ENCODE measurements at regions not wholly inside any gene's neighbourhood (a gene's known extent, or its start where the extent isn't known, plus 50 kb on each side); places are given as distances from the start of the nearest gene placed in this dataset.

DNA sequence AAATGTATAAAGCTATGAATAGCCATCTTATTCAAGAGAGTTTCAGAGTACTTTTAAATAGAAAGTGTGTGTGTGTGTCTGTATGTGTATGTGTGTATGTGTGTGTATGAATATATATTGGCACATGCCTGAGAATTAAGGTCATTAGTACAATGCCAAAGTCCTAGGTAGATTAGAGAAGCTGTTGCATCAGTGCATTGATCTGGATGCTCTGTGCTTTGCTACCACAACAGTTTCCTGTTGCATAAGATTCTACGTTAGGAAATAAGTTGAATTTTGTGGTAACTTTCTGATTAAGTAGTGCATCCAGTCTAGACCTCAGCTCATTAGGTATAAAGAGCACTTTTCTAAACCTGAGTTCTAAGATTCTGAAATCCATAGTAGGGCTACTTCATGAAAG is 1102.8 kb upstream of the KLHL29 start:
- no peak for DNase-seq

DNA sequence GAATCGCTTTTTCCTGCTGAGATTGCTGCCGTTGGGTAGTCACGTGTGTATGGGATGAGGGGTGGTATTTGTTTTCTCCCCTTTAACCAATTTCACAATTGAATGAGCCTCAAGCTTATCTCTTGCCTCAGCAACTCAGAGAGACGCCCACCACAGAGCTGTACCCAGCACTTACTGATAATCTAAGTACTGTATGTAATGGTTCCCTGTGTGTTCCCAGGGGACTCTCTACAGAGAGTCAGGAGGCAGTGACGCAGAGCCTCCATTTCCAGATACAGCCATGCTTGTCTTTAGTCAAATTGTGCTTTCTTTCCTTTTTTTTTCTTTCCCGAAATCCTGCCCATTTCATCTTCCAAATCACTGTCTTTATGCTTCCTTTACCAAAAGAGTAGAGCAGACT is 1102.1 kb upstream of the KLHL29 start:
- DNase-seq, result no peak

DNA sequence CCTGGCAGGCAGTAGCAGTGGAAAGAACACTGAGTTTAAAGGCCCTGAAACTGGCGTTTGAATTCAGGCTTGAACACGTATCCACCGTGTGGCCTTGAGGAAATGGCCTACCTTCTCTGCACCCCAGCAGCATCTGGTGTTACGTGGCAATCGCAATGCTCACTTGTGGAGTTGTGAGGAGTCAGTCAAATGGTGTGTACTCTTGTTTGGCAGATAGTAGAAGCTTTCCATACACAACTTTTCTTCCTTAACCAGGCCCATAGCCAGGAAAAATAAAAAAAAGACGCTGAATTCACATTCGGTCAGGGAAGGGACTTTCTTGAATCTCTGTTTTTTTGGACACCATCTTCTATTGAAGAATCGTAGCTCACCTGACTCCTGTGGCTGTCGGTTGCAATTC is 1101.5 kb upstream of the KLHL29 start:
- DNase-seq, result no peak

DNA sequence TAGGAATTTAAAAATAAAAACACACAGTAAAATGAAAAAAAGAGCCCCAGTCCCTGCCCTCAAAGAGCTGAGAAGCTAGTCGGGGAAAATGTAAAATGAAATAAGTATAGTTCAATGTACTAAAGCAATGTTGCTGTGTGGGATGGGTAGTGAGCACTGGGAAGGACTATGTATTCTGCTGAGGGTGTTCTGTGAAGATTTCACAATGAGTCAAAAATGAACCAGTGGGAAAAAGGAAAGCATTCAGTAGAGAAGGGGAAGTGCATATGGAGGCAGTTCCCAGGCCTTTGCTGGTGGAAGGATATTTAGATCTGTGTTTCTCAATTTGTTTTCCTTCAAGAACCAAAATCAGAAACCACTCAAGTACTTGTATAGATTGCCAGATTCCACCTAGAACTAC is 1094.7 kb upstream of the KLHL29 start:
- DNase-seq, result no peak

DNA sequence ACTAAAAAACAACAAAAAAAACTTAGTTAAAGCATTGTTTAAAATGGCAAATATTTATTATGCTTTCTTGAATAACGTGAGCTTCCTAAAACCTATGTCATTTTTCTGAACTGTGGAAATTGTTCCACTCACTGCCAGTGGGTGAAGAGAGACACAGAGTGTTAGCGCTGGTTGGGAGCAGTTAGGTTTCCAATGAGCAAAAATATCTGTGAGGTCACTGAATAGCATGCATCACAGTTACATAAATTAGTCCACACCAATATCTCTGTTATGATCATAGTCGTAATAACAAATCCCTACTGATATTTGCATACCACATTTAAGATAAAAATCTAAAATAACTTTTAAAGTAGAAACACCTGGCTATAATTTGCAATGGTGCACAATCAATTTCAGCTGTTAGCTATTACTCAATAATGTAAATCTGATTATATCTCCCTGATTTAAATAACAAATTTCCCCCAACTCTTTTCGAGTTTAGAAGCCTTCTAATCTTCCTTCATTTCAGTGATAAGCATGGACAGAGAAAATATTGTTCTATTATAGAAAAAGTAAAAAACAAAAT is 1094.0 kb upstream of the KLHL29 start:
- no peak for DNase-seq

DNA sequence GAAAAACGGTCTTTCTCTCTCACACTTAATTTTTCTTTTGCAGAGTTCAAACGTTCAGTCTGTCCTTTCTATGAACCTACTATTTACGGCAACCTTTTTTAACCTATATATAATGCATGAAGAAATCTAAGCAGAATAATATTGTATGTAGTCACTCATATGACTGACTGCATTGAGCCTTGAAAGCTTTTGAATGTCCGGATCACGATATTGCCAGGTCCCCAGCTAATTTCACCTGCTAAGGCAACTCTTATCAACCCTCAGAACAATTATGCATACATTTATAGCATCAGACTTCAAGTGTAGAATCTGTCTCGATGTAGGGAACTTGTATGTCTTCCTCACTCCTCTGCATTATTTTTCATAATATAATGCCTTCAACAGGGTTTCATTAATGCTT is 1083.8 kb upstream of the KLHL29 start:
- no peak for DNase-seq

DNA sequence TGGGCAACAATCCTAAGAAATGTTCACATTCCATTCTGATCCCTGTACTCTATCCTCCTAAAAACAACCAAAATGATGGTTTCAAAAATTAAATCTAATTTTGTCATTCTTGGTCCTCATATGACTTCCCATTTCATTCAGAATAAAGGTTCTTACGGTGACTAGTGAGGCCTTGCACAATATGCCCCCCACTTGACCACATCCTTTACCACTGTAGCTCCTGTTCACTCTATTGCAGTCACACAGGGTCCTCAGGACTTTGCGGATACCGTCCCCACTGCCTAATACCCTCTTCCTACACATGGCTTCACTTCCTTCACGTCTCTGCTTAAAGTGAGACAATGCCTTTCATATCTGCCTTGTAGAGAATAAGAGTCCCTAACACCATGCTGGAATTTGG is 1058.7 kb upstream of the KLHL29 start:
- no peak for DNase-seq

DNA sequence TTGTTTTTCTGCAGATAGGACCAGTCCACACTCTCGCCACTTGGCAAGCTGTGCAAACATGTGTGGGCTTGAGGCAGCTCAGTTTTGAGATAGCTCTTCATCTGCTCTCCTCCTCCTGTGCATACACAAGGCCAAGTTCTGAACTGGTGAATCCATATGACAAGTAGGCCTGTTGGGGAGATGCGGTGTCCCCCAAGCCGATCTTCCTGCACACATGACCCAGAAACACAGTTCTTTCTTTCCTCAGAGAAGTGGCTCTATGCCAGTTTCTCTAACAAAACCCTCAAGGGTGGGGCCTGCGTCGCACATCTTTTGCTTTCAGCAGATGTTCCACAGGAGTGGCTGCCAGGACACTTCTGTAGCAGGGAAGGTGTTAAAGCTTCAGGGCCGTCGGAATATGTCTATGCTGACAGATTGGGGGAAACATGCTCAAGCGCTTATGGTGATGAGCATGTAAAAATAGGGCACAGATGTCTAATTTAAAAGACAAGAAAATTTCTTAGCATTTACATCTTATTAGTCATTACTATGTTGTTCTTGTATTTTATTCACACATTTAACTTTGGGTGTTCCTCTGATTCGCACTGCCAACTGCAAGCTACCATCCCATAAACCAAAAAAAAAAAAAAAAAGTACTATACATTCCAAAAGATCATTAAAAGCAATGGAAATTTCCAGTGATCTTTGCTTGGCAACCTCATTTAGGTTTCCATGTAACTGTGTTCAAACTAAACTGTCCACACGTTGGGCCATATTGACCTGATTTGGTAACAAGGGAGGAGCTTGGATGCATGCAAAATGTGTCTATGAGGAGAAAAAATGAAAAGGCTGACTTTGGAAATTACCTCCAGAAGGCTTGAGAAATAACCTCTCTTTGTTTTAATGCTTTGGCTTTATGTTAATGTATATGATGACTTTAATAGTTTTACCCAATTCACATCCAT is 1055.5 kb upstream of the KLHL29 start:
- DNase-seq, result no peak

DNA sequence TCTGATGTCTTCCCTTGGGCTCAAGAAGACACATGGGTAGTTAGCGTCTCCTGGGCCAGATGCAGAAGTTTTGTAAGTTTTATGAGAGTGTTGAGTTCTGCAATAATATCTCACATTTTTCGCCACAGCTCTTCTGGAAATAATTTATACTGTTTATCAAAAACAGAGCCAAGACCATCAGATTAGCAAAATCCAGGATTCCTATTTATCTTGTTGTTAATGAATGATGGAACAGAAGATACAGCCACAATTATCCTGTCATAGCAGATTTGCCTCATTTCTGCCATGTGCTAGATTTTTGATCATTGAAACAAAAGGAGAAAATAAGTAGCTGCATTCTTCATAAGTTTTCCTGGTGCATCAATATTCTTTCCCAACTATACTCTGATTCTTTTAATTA is 1048.6 kb upstream of the KLHL29 start:
- no peak for DNase-seq

DNA sequence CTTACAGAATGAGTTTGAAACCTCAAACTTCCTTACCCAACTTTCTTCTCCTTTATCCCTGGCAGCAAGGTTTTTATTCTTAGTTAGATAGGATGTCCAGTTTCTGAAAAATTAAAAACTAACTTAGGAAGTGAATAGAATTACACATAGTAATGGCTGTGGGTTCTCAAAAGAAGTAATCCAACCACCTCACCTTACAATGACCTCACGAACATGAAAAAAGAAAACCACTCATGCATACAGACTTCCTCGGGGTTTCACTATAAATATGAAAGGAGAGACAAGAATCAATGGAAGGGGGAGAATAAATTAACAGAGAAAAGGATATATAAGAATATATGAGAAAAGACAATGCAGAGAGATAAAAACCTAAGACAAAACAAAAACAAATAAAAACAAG is 1044.3 kb upstream of the KLHL29 start:
- no peak for DNase-seq

DNA sequence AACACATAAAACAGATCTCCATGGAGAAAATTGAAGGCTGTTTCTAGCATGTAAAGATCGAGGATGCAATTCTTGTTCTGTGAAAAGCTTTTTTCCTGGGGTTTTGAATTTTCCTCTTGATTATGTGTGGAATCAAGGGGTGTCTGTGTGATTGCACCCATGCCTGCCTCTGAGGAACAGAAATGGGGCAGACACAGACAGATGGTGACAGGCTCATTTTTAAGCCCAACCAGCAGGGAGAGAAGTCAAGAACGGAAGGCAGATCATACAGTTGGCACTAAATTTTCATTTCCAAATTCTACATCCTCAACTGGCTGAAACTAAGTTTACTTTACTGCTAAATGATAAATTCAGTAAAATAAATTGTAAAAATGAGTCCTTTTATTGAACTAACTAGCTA is 1037.7 kb upstream of the KLHL29 start:
- no peak for DNase-seq

DNA sequence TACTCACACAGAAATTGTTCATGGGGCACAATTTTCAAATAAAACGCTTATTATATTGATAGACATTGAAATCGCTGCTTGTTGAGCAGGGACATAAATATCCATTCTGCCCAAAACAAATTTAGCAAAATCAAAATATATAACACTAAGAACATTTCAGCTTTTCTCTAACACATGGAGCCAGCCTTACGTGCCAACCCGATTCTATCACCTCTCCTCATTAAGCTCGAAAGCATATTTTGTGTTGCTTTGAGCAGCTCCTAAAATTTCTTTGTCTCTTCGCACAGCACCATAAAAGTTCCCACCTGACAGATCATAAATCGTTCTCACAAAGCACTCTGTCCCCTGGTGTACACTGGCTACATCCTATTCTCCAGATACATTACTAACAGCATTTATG is 1034.4 kb upstream of the KLHL29 start:
- no peak for DNase-seq

DNA sequence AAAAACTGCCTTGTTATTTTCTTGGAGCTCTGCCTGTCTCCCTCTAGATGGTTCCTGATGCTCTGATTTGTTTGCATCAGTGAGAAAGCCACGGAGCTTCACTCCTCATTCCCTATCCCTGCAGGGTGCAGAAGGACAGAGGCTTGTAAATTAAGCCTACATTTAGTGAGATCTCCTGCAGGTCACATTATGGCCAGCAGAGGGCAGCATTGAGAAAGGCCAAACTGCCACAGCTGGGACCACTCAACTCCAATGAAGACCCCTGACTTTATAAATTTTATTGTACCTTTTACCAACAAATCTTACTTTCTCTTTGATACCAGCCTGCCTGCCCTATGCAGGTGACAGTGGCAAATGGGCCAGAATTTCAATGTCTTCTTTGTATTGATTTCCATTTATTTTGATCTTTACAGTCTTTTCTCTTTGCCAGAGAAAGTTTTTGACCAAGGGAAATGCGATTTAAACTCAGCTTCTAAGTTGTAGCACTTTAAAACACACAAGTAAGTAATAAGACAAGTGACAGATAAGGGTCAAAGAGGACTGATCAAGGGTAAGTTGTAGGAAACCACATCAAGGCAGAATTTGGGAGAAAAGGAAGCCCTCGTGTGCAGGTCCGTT is 1029.1 kb upstream of the KLHL29 start:
- DNase-seq, result peak; percentile 6

DNA sequence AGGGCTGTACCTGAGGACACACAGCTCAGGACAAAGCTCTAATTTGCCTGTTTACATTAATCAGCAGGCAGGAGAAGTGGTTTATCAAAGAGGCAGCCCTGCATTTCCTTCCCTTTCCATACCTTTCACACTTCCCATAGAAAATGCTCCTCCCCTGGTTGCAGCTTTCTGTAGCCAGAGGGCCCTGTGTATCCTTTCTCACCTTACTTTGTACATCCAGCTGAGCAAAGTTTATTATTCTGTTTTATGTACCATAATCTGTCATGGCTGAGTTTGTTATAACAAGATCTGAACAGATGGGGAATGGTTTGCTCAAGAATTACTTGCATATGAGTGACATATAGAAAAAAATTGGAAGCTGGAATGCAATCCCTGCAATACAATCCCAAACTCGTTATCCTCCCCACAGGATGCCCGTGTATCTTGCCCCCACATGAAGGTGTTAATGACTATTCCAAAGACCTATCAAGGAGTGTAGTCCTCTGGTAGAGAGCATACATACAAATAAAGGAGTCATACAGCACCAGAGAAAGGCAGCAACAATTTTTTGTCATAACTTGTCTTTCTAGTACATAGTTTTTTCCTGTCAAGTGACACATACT is 1025.8 kb upstream of the KLHL29 start:
- no peak for DNase-seq

DNA sequence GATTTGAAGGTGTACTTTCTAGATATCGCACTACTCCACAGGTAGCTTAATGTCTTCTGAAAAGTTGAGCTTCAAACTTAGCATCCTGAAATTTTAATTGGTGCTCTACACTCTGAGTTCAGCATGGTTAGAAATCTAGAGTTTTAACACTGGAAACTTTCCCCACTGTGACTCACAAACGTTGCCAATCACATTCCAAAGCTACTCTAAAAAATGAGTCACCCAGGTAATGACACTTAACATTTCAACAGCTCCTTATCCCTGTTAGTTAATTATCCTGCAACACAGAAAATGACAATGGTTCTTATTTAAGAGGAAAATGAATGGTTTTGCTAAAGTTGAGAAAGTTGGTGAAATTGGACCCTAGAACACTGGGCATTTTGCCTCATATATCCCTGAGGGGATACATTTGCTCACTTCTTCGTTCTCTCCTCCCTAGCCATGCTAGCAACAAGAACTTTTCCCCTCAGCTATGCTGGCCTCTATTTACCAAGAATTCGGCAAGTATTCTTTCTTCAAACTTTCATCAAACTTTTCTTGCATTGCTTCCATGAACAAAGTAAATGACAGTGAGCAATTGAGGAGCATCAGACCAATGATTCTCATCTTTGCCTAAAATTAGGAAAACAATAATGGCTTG is 1024.1 kb upstream of the KLHL29 start:
- DNase-seq, result no peak

DNA sequence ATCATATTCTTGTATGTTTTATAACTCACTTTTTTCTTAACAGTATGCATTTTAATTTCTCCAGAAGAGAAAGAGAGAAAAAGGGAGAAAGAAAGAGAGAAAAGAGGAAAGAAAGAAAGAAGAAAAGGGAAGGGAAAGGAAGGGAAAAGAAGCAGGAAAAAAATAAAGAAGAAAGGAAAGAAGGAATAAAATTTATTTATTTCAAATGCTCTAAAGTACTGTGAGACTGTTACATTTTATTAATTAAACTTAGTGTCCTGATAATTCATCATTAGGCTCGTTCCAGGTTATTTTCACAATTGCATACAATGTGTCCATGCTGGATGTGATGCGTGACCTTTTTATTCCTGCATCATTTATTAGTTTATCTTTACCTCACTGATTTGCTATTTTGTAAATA is 1023.4 kb upstream of the KLHL29 start:
- no peak for DNase-seq

DNA sequence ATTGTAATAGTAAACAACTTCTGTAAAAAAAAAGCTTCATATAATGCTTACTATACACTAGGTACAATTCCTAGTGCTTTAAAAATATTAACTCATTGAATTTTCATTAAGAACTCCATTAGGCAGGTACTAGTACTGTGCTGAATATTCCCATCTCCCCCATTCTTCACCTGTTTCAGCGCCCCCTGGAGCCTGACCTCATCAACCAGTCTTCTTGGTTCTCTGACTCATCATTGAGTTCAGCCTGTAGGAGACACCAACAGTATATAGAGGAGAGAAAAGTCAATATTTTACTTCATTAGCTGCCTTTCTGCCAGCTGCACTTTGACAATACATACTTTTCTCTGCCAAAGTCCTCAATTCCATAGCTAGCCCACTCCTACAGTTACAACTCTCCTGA is 1009.9 kb upstream of the KLHL29 start:
- no peak for DNase-seq

DNA sequence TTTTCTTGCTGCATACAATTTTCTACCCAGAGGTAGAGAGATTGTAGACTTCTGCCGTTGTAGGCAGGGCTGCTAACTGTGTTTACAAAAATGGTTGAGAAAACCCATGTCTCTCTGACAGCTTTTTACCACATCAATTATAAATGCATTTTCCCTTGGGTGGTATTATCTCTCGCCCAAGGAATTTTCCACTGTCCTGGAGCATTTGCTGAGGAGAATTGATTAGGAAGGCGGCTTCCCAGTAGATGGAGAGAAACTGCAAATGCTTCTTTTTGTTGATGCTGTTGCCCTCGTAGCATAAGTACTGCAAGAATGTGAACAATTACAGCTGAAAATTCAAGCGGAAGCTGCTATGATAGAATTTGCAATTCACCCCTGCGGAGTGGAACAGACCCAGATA is 1007.7 kb upstream of the KLHL29 start:
- DNase-seq, result no peak

DNA sequence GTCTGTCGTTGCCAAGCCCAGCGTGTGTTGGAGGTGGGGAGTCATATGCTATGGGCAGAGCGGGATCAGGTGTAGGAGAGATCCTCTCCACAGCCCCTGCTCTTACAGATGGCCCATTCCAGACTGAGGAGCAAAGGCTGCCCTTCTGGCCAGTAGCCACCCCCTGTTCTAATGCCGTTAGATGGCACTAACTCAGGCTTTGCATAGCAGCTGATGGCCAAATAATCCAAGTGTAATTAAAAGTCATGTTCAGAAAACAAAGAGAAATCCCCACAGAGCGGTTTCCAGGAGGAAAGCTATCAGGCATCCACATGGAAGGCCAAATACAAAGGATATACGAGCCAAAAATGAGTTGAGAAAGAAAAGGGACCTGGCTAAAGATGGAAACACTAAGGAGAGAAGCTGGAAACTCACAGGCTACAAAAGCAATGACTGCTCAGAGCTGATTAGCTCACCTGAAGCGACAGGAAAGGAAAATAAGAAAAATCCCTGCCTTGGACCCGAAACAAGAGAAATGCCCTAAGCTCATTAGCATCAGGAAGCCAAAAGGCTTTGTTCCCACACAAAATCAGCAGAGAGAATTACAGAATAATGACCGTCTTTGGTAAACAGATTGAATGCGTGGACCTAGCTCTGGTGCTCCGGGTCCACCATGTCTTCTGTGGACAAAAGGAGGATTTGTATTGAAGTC is 1002.4 kb upstream of the KLHL29 start:
- no peak for DNase-seq

DNA sequence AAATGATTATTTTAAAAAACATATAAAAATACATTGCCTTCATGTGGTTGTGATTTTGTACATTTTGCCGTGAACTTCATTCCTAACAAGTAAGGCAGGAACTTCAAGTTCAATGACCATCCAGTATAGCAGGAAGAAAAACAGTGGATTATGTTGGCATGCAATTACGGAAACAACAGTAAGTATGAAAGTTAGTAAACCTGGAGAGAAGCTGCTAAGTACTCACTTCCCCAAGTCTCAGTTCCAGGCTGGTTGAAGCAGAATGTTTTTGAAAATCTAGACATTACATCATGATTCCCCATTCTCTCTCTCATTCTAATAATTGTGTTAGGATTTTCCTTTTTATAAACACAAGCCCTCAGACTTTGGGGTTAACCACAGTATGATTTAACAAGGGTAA is 987.1 kb upstream of the KLHL29 start:
- no peak for DNase-seq

DNA sequence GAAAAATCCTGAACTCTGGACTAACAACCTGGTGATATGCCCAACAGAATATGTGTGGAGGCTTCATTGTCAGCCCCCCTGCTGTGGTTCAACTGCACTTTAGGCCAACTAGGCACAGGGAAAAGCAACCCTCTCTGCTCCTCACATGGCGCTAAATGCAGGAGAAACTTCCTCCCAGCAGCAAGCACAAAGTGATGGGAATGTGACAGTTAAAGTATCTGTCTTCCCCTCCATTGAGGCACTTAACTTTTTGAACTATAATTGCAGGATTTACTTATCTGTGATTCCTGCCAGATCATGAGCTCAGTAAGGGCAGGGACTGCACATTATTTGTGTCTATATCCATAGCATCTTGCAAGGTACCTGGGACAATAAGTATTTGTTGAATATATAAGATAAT is 981.2 kb upstream of the KLHL29 start:
- DNase-seq, result no peak

DNA sequence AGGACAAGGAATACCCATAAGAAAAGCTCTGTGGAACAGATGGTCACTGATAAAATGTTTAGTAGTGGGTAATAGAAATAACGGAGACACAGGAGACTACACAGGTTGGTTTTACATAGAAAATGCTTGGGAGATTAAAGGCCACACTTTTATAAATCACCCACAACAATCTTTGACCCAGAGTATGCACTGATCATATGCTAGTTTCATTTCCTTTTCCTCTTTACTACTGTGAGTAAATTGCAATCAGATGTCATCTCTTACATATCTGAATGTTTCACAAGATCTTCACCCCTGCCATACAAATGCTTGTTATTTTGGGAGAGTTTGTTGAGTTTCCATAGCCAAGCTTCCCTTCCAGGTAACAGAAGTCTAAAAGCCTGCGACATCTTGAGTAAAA is 978.4 kb upstream of the KLHL29 start:
- no peak for DNase-seq

DNA sequence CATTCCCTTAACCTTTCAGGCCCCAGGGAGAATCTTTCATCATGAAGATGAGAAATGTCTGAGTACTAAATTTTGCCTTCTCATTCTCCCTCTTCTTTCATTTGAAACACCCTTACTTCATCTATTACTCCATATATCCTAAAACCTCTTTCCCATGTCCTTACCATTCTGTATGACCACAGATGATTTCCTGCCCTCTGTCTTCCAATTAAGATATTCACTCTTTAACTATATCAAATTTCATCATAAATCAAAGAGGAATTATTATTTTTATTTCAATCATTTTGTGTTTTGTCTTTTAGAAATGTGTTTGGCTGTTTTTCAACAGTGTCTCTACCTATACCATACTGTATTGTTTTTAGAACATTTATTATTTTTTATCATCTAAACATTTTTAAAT is 964.9 kb upstream of the KLHL29 start:
- DNase-seq, result no peak

All from effector CD4-positive, alpha-beta T cell (primary cell).